Chondrocyte (in vitro differentiated cells): ENCODE measurements at regions not wholly inside any gene's neighbourhood (a gene's known extent, or its start where the extent isn't known, plus 50 kb on each side); places are given as distances from the start of the nearest gene placed in this dataset.

ENCODE experiments used
- DNase-seq: peaks from one replicate; pipeline ENCODE4 v3.0.0; 2021; ENCODE audit warnings: mixed read lengths, low spot score
- H3K27ac Mint-ChIP-seq: one replicate; pipeline ENCODE4 v1.8.0; 2021; ENCODE audit warnings: mild to moderate bottlenecking, moderate library complexity, mixed read lengths; ENCODE audit not compliant: unreplicated experiment
- H3K27me3 Mint-ChIP-seq: 2 replicates; pipeline ENCODE4 v1.8.0; 2021; ENCODE audit warnings: low read depth, mixed read lengths
- H3K36me3 Mint-ChIP-seq: 2 replicates; pipeline ENCODE4 v1.8.0; 2021; ENCODE audit warnings: low read depth, mixed read lengths
- H3K4me1 Mint-ChIP-seq: 2 replicates; pipeline ENCODE4 v1.8.0; 2021; ENCODE audit warnings: low read depth, mild to moderate bottlenecking, mixed read lengths
- H3K4me3 Mint-ChIP-seq: one replicate; pipeline ENCODE4 v1.8.0; 2021; ENCODE audit warnings: mild to moderate bottlenecking, moderate library complexity, mixed read lengths; ENCODE audit not compliant: unreplicated experiment
- H3K9me3 Mint-ChIP-seq: 2 replicates; pipeline ENCODE4 v1.8.0; 2021; ENCODE audit warnings: low read depth, mixed read lengths
- TF ChIP-seq, protein P1 (sequence below): fragments of 200-600 bp; sonication (generic); IDR thresholded peaks from 2 replicates; pipeline ENCODE4 v1.5.0; 2021; ENCODE audit warnings: antibody characterized with exemption, mild to moderate bottlenecking, moderate library complexity

DNA sequence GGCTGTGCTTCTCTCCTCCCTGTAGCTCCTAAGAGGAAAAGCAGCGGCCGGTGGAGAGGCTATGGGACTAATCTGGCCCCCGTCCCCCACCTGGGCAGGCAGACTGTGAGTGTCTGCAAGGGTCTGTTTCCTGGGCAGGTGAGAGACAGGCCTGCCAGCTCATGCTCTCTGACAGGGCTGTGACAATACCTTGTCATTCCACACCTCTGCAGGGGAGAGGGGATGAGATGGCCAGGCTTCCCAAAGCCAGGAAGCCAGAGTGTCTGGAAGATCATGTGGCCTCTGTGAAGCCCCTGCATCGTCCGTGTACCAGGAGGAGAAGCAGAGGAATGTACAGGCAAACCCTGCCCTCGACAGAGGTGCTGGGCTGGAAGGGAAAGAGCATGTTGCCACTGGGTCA, 142.5 kb upstream of the GATA6 start:
- Mint-ChIP-seq H3K4me1 (peaks cover 3% of the 10 kb centered on the region), H3K27me3 (peaks cover 3% of the 10 kb centered on the region), H3K36me3 (no peaks in the 10 kb centered on the region), H3K4me3 (no peak overlapping the region), H3K27ac (no peak overlapping the region), H3K9me3 (no peaks in the 10 kb centered on the region)
- TF ChIP-seq, protein P1, sequence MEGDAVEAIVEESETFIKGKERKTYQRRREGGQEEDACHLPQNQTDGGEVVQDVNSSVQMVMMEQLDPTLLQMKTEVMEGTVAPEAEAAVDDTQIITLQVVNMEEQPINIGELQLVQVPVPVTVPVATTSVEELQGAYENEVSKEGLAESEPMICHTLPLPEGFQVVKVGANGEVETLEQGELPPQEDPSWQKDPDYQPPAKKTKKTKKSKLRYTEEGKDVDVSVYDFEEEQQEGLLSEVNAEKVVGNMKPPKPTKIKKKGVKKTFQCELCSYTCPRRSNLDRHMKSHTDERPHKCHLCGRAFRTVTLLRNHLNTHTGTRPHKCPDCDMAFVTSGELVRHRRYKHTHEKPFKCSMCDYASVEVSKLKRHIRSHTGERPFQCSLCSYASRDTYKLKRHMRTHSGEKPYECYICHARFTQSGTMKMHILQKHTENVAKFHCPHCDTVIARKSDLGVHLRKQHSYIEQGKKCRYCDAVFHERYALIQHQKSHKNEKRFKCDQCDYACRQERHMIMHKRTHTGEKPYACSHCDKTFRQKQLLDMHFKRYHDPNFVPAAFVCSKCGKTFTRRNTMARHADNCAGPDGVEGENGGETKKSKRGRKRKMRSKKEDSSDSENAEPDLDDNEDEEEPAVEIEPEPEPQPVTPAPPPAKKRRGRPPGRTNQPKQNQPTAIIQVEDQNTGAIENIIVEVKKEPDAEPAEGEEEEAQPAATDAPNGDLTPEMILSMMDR, result no peak
- DNase-seq, result no peak

- DNase-seq, result no peak
- TF ChIP-seq, protein P1, result no peak
- no peak overlapping the region for H3K27ac Mint-ChIP-seq
- no peak overlapping the region for H3K4me3 Mint-ChIP-seq
- H3K4me1 Mint-ChIP-seq, result peaks cover 11% of the 10 kb centered on the region
- no peaks in the 10 kb centered on the region for H3K36me3 Mint-ChIP-seq
- H3K9me3 Mint-ChIP-seq, result no peaks in the 10 kb centered on the region
- H3K27me3 Mint-ChIP-seq, result peaks cover 3% of the 10 kb centered on the region
Observed at GRCh38 chr18:22031611-22032010, 137.8 kb upstream of the GATA6 start.

- DNase-seq, result no peak
- Mint-ChIP-seq H3K27me3 (peaks cover 1% of the 10 kb centered on the region), H3K27ac (peak overlapping the region; percentile 7), H3K9me3 (no peaks in the 10 kb centered on the region), H3K4me1 (peaks cover 11% of the 10 kb centered on the region), H3K36me3 (no peaks in the 10 kb centered on the region), H3K4me3 (no peak overlapping the region)
- TF ChIP-seq, protein P1, result no peak
Observed at GRCh38 chr18:22032392-22032961, 136.9 kb upstream of the GATA6 start.

GRCh38 chr18:22033085-22033484, 136.3 kb upstream of the GATA6 start:
- Mint-ChIP-seq H3K4me1 (peaks cover 11% of the 10 kb centered on the region), H3K9me3 (no peaks in the 10 kb centered on the region), H3K4me3 (no peak overlapping the region), H3K36me3 (no peaks in the 10 kb centered on the region), H3K27me3 (peaks cover 1% of the 10 kb centered on the region), H3K27ac (no peak overlapping the region)
- no peak for DNase-seq
- TF ChIP-seq, protein P1, result no peak

DNA sequence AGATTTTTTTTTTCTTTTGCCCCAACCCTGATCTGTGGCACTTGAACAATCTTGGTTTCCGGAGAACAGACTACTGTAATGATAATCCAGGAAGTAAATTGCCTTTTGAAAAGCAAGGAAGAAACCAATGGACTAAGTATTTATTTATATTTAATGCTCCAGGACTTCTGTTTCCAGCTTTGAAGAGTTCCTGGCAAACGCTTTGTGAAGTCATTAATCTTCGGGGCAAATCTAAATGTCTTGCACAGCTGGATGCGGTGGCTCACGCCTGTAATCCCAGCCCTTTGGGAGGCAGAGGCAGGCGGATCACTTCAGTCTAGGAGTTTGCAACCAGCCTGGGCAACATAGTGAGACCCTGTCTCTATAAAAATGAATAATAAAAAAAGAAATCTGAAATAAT, 135.1 kb upstream of the GATA6 start:
- TF ChIP-seq, protein P1, result no peak
- Mint-ChIP-seq H3K27ac (no peak overlapping the region), H3K27me3 (peaks cover 1% of the 10 kb centered on the region), H3K36me3 (no peaks in the 10 kb centered on the region), H3K9me3 (no peaks in the 10 kb centered on the region), H3K4me1 (peaks cover 11% of the 10 kb centered on the region), H3K4me3 (no peak overlapping the region)
- DNase-seq, result no peak
